Natural killer cell (primary cell): ENCODE measurements at regions not wholly inside any gene's neighbourhood (a gene's known extent, or its start where the extent isn't known, plus 50 kb on each side); places are given as distances from the start of the nearest gene placed in this dataset.

Experiments
- ATAC-seq, 3 donors: fragments of 150-1000 bp in 2 of 3; fragments of 200-7000 bp in 1 of 3; cut with Tn5 transposase; 1 replicate in 1 of 3; 2 replicates in 2 of 3; pipeline ENCODE4 v1.10.0; 2021; ENCODE audit warnings: mild to moderate bottlenecking in 2 of 3, moderate library complexity in 2 of 3
- DNase-seq, 2 donors: peaks; one replicate each; pipeline versions ENCODE4 v3.0.0 to v3.0.0-alpha.2; 2013 to 2021; ENCODE audit warnings: mixed read lengths in 1 of 2
- H3K27ac ChIP-seq: one replicate; pipeline ENCODE4 v1.5.1; 2013; ENCODE audit warnings: mild to moderate bottlenecking, low read length
- H3K27me3 ChIP-seq: one replicate; pipeline ENCODE4 v1.6.1; 2013; ENCODE audit warnings: low read length; ENCODE audit not compliant: control insufficient read depth, insufficient read depth
- H3K36me3 ChIP-seq: one replicate; pipeline ENCODE4 v1.6.1; 2013; ENCODE audit warnings: low read length; ENCODE audit not compliant: control insufficient read depth, insufficient read depth
- H3K4me1 ChIP-seq: one replicate; pipeline ENCODE4 v1.6.1; 2013; ENCODE audit warnings: low read length; ENCODE audit not compliant: control insufficient read depth, insufficient read depth
- H3K4me3 ChIP-seq: one replicate; pipeline ENCODE4 v1.5.1; 2013; ENCODE audit warnings: low read length
- H3K9me3 ChIP-seq: one replicate; pipeline ENCODE4 v1.6.1; 2013; ENCODE audit warnings: low read length; ENCODE audit not compliant: control insufficient read depth, insufficient read depth
- H3K27ac Mint-ChIP-seq, 2 donors: one replicate each; pipeline ENCODE4 v1.8.0; 2022; ENCODE audit warnings: mild to moderate bottlenecking in 2 of 2, mixed read lengths in 2 of 2, moderate library complexity in 1 of 2
- H3K27me3 Mint-ChIP-seq, 2 donors: one replicate each; pipeline ENCODE4 v1.8.0; 2022; ENCODE audit warnings: low read depth in 2 of 2, mixed read lengths in 2 of 2
- H3K36me3 Mint-ChIP-seq: one replicate; pipeline ENCODE4 v1.8.0; 2022; ENCODE audit warnings: mixed read lengths
- H3K4me1 Mint-ChIP-seq, 2 donors: one replicate each; pipeline ENCODE4 v1.8.0; 2022; ENCODE audit warnings: mixed read lengths in 2 of 2
- H3K4me3 Mint-ChIP-seq: one replicate; pipeline ENCODE4 v1.8.0; 2022; ENCODE audit warnings: mild to moderate bottlenecking, moderate library complexity, mixed read lengths
- H3K9me3 Mint-ChIP-seq, 2 donors: one replicate each; pipeline ENCODE4 v1.8.0; 2022; ENCODE audit warnings: mixed read lengths in 2 of 2
- CTCF ChIP-seq: fragments of 200-600 bp; IDR thresholded peaks from one replicate; pipeline ENCODE4 v1.8.0; 2022; ENCODE audit warnings: antibody characterized with exemption
- WGBS: methylation state at CpG from one replicate; pipeline ENCODE4 v1.1.7; 2013; ENCODE audit warnings: missing lambda C conversion rate; ENCODE audit not compliant: insufficient coverage; 5-methylcytosine and 5-hydroxymethylcytosine counted together
- intact Hi-C: fragments of 100-400 bp; cut with micrococcal nuclease; formaldehyde crosslinking; loops from one replicate; pipeline ENCODE4 v1.14.2; 2022

- intact Hi-C loops = no loop called here
- Histone ChIP-seq H3K27me3 (no peaks in the 10 kb centered on the region), H3K27ac (no peak overlapping the region), H3K4me1 (no peaks in the 10 kb centered on the region), H3K4me3 (no peak overlapping the region), H3K9me3 (no peaks in the 10 kb centered on the region), H3K36me3 (no peaks in the 10 kb centered on the region)
- Mint-ChIP-seq H3K4me3 (no peak overlapping the region), H3K36me3 (no peaks in the 10 kb centered on the region), H3K27me3 (no peaks in the 10 kb centered on the region), H3K27ac (no peak overlapping the region), H3K4me1 (no peaks in the 10 kb centered on the region), H3K9me3 (peaks cover 0 to 8% of the 10 kb centered on the region in 2 donors)
- 90% methylated on average over 2 of the region's 2 CpGs for WGBS
- TF ChIP-seq CTCF = no peak
- DNase-seq (no peak), ATAC-seq (no peak)
Observed at GRCh38 chr13:73473016-73473415, 414.2 kb downstream of the KLF5 start.

- Histone ChIP-seq H3K36me3 (no peaks in the 10 kb centered on the region), H3K4me1 (no peaks in the 10 kb centered on the region), H3K27ac (no peak overlapping the region), H3K27me3 (no peaks in the 10 kb centered on the region), H3K4me3 (no peak overlapping the region), H3K9me3 (no peaks in the 10 kb centered on the region)
- Mint-ChIP-seq H3K27me3 (no peaks in the 10 kb centered on the region), H3K9me3 (peaks cover 0 to 6% of the 10 kb centered on the region in 2 donors), H3K4me3 (no peak overlapping the region), H3K36me3 (no peaks in the 10 kb centered on the region), H3K27ac (no peak overlapping the region), H3K4me1 (no peaks in the 10 kb centered on the region)
- no peak for TF ChIP-seq CTCF
- no peak for ATAC-seq
- 68% methylated on average over 2 of the region's 2 CpGs for WGBS
- intact Hi-C loops = no loop called here
- DNase-seq = no peak
Observed at GRCh38 chr13:73467125-73467524, 408.3 kb downstream of the KLF5 start.

GRCh38 chr13:73466561-73466960 is 407.8 kb downstream of the KLF5 start:
- H3K4me1 Mint-ChIP-seq = no peaks in the 10 kb centered on the region

More at GRCh38 chr13:73466561-73466960, 407.8 kb downstream of the KLF5 start:
- Histone ChIP-seq H3K4me3 (no peak overlapping the region), H3K4me1 (no peaks in the 10 kb centered on the region), H3K9me3 (no peaks in the 10 kb centered on the region), H3K27me3 (no peaks in the 10 kb centered on the region), H3K36me3 (no peaks in the 10 kb centered on the region), H3K27ac (no peak overlapping the region)
- no peaks in the 10 kb centered on the region for H3K36me3 Mint-ChIP-seq
- H3K27ac Mint-ChIP-seq = no peak overlapping the region
- H3K9me3 Mint-ChIP-seq = peaks cover 0 to 6% of the 10 kb centered on the region in 2 donors
- intact Hi-C loops = no loop called here
- ATAC-seq (peak in 1 of 3 donors; percentile 64), DNase-seq (no peak)
- no peaks in the 10 kb centered on the region for H3K27me3 Mint-ChIP-seq
- WGBS = 89% methylated on average over 4 of the region's 4 CpGs
- TF ChIP-seq CTCF = no peak
- no peak overlapping the region for H3K4me3 Mint-ChIP-seq
